GM21528 (cell line): ENCODE measurements at regions not wholly inside any gene's neighbourhood (a gene's known extent, or its start where the extent isn't known, plus 50 kb on each side); places are given as distances from the start of the nearest gene placed in this dataset.
"Not testable (repeated sequence)": the region's sequence is repeated elsewhere in the genome, so short reads cannot be mapped to it uniquely, and the experiment has no call there.

Source experiments
- ATAC-seq: cut with Tn5 transposase; IDR thresholded peaks from one replicate; pipeline ENCODE4 v1.9.1; 2021; ENCODE audit warnings: mild to moderate bottlenecking, moderate library complexity; ENCODE audit not compliant: unreplicated experiment, low FRiP score

DNA sequence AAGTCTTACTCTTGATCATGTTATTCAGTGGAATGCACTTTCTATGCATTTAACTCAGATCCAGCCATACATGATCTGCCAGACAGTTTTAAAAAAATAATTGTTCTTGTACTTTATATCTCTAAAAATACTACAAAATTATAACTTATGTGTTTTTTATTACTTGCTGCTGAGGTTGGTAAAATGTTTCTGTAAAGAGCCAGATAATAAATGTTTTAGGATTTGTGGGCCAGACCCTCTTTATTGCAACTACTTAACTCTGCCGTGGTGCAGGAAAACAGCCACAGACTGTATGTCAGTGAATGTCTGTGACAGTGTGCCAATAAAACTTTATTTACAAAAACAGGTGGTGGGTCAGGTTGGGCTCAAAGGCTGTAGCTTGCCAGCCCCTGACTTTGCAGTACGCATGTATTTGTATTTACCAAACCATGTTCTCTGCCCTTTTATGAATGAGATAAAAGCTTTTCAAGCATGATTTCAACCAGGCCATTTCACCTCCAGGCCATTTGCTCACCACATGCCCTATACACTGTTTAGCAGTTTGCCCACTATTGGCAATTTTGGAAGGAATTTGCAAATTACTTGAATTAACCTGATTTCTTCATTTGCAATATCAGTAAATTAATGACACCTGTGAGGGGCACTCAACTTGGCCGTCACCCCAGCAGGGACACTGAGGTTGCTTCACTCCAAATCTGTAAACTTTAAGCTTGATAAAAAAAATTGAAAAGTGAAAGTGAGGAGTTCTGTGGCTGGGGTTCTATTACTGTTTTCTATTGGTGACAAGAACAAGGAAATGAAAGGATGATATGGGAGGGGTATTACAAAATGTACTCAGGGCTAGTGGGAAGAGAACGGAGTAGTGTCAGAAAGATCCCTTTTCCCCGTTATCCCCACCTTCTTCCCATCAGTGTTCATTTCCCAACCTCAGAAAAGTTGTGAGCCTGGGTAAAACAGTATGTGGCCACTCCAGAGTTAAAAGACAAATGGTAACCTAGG is 133.4 kb downstream of the CEBPB start:
- no peak for ATAC-seq

DNA sequence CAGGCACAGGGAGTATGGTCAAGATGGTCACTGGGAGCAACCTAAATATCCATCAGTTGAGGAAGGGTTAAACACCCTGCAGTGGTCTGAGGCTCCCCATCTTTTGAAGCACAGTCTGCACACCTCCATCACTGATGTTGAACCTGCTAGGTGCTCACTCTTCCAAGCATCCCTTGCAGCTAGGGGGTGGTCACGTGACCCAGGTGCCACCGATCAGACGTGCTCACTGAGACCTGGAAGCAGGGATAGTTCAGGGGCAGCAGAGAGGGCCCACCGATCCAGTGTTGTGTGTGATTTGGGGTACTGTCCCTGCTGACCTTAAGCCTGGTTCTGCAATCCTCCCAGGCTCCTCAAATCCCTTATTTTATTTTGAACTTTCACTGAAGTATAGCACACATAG is 134.6 kb downstream of the CEBPB start:
- no peak for ATAC-seq

GRCh38 chr20:50325651-50326050 is 135.0 kb downstream of the CEBPB start:
- ATAC-seq = no peak

- ATAC-seq = no peak
These were observed 137.0 kb downstream of the CEBPB start for GRCh38 chr20:50327666-50328065.

GRCh38 chr20:50328222-50328979 is 137.8 kb downstream of the CEBPB start:
- no peak for ATAC-seq

GRCh38 chr20:50328996-50329898 is 138.6 kb downstream of the CEBPB start:
- no peak for ATAC-seq

DNA sequence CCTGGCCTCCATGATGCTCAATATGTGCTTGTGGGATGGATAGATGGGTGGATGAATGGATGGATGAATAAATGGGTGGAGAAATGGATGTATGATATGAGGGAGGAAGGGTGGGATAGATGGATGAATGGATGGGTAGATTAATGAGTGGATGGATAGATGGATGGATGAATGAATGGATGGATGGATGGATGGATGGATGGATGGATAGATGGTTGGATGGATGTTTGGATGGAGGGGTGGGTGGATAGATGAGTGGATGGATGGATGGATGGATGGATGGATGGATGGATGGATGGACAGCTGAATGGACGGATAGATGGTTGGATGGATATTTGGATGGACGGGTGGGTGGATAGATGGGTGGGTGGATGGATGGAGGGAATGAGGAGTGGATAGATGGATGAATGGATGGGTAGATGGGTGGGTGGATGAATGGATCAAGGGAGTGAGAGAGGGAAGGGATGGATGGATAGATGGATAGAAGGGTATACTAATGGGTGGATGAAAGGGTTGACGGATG is 139.4 kb downstream of the CEBPB start:
- no peak for ATAC-seq

DNA sequence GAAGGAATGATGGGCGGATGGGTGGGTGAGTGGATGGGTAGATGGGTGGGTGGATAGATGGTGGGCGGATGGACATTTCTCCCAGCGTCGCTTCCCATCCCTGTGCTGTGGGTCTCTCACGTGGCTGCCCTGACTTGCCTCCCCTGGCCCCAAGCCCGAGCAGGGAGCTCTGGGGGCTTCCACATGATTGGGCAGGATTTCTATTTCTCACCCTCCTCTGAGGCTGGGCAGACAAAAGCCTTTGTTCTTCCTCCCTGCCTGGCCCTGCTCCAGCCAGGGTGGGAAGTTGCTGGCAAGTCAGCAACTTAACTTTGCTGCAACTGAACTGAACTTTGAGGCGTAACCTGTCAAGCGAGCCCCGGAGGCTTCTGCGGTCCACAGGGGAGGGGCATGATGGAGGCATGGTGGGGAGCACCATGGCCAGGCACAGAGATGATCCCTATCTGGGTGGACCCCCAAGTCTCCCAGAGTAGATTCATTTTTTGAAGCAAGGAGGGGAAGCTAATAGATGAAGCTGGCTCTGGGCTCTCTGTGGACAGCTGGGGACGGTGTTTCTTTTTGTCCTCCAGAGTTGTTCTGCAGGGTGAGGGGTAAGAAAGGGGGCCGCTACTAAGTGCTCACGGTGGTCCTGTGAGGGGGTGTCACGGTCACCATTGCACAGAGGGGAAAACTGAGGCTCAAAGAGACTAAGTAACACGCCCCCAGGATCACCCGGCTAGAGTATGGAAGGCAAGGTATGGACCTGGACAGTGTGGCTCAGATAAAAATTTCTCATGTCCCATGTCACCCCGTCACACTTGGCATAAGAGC is 140.1 kb downstream of the CEBPB start:
- no peak for ATAC-seq

GRCh38 chr20:50331469-50332363 is 141.1 kb downstream of the CEBPB start:
- no peak for ATAC-seq

DNA sequence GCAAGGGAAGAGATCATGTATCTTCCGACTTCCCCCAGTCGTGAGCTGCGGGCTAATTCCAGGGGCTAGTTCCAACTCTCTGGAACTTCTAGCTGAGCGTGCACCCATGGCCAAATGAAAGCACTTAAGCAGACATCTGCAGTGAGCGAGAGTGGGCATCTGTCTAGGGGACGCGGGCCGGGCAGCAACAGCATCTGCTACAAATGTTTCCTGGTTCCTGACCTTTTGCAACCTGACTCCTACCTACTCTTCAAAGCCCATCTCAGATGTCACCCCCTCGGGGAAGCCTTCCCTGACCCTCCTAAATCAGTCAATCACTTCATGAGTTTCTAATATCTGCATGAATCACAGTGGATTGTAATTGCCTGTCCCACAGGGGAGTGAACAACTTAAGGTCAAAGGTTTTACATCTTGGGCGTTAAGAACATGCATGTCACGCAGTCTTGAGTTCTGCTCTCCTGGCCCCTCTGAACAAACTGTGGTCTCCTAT is 141.9 kb downstream of the CEBPB start:
- ATAC-seq = no peak

DNA sequence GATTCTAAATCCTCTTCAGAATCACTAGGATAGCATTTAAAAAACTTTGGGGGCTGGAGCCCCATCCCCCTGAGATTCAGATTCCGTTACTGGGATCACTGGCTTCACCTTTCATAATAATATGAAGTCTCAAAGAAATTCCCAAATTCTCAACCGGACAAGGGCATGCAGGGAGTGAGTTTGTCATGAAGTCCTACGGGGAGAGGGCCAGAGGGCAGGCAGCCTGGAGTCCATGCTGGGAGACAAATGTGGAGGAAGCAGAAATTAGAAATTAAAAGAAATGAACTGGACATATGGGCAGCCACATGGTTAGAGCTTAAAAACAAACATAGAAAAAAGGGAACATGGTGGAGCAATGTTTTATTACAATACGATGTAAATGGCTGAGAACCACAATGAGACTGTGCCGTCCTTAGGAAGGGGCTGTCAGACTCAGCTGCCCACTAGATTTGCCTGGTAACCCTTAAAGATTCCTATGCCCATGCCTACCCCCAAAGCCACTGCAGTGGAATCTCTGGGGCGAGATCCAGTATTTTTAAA is 142.6 kb downstream of the CEBPB start:
- ATAC-seq = no peak

DNA sequence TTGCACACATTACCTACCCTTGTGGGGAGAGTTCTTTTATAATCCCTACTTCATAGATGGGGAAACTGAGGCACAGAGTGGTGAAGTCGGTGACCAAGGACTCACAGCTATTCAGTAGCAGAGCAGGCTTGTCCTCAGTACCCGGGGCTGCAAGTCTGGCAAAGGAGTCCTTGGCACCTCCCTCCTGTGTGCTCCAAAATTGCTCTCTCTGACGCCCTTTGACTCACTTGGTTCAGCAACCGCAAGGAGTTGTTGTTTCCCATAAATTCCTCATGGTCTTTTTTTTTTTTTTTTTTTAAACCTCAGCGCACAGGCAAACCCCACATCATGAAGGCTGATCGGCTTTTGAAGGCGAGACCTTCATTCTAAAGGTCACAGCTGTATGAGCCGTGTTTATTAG is 143.2 kb downstream of the CEBPB start:
- ATAC-seq = no peak

DNA sequence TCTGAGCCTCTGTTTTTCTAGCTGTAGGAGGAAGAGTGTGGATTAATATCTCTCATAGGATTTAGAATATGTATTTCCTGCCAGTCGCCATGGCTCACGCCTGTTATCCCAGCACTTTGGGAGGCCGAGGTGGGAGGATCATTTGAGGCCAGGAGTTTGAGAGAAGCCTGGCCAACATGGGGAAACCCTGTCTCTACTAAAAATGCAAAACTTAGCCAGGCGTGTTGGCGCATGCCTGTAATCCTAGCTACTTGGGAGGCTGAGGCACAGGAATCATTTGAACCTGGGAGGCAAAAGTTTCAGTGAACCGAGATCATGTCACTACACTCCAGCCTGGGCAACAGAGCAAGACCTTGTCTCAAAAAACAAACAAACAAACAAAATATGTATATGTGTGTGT is 143.9 kb downstream of the CEBPB start:
- ATAC-seq = not testable (repeated sequence)

DNA sequence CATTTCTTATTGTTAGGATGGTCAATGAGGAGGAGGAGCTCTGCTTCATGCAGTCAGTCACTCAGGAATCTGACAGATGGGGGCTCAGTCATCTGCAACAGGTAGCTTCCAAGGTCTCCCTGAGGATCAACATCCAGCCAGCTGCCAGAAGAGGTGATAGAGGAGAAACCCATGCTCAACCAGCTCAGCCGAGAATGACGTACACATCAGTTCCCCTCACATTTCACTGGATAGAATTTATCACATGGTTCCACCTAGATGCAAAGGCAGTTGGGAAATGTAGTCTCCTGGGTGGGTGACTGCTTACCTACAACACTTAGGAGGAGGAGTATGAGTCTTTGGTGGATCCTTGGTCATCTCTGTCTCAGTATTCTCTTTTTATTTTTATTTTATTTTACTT is 144.5 kb downstream of the CEBPB start:
- ATAC-seq = no peak

GRCh38 chr20:50335866-50336265 is 145.2 kb downstream of the CEBPB start:
- ATAC-seq = no peak

GRCh38 chr20:50336661-50337060 is 146.0 kb downstream of the CEBPB start:
- ATAC-seq = no peak

- ATAC-seq = no peak
These were observed 147.2 kb downstream of the CEBPB start for GRCh38 chr20:50337521-50338466.
